Stromal cell of bone marrow (primary cell): ENCODE measurements at regions not wholly inside any gene's neighbourhood (a gene's known extent, or its start where the extent isn't known, plus 50 kb on each side); places are given as distances from the start of the nearest gene placed in this dataset.

Experiments
- DNase-seq: peaks from one replicate; pipeline ENCODE4 v3.0.0-alpha.2; 2012; ENCODE audit warnings: low read depth

- no peak for DNase-seq
Observed at GRCh38 chr3:34377961-34378360, 579.5 kb downstream of the PDCD6IP start.

- DNase-seq = no peak
Observed at GRCh38 chr3:34381243-34381642, 582.8 kb downstream of the PDCD6IP start.

- no peak for DNase-seq
Observed at GRCh38 chr3:34382859-34383258, 584.4 kb downstream of the PDCD6IP start.

- DNase-seq = no peak
Observed at GRCh38 chr3:34386309-34386708, 587.9 kb downstream of the PDCD6IP start.

GRCh38 chr3:34387826-34388564 is 589.6 kb downstream of the PDCD6IP start:
- DNase-seq = no peak

DNA sequence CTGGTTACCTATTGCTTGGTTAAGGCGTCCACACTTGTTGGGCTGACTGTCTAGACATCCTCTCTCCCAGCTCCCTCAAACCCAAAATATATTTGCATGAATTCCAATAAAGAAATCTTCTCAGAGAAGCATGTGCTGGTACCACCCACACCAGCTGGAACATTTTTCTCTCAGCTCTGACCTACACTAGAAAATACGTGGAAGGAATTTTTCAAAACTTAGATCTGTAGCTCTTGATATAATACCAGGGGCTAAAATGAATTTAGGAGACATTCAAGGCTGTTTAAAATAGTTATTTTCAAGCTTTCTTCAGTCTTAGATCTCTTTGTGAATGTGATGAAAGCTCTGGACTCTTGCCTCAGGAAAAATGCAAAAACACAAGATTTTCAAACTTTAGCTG is 590.4 kb downstream of the PDCD6IP start:
- DNase-seq = no peak

- DNase-seq = no peak
Observed at GRCh38 chr3:34394978-34395748, 596.7 kb downstream of the PDCD6IP start.

DNA sequence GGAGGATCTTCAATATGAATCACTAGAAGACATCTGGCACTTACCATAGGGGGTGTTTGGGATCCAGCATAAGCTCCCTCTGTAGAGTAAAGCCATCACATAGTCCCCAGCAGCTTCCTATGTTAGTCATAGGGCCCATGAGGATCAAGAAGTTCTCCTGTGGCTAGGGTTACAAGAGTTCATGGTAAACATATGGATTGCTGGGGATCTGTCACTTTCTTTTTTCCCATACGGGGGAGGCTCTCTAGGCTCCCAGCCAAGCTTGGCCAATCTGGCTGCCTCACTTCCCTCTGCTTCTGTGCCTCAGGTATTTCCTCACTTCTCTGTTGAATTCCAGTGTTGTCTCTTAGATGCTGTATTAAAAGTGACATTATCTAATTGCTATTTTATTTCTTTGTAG is 597.9 kb downstream of the PDCD6IP start:
- no peak for DNase-seq

DNA sequence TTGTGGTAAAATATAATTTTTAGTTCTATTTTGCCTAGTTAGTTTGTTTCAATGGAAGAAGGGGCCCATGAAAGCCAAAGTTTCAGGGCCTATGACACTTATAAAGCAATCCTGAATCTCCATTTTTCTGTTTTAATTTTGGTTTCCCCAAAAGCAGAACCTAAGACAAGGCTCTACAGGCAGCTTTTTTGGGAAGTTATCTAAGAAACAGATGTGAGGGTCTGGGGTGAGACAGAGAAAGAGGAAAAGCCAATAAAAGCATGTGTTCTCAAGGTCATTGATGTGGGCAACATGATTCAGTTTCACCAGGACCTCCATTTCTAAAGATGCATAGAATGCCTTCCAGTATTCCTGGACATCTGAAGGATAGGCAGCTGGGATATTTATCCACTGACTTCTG is 598.5 kb downstream of the PDCD6IP start:
- no peak for DNase-seq

DNA sequence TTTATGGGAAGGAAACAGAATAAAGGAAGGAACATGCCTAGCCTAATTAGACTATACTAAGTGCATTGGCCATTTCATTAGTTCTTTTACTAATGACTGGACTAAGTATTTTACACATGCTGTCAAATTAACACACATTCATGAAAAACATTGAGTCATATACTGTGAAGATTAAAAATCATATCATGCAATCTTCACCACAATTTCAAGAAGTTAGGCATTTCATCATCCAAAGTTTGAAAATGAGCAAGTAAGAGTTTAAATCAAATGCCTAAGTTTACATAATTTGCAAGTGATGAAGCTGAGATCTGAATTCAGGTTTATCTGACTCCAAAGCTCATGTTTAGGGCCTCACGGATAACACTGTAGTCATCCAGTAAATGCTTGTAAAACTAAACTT is 601.0 kb downstream of the PDCD6IP start:
- no peak for DNase-seq

DNA sequence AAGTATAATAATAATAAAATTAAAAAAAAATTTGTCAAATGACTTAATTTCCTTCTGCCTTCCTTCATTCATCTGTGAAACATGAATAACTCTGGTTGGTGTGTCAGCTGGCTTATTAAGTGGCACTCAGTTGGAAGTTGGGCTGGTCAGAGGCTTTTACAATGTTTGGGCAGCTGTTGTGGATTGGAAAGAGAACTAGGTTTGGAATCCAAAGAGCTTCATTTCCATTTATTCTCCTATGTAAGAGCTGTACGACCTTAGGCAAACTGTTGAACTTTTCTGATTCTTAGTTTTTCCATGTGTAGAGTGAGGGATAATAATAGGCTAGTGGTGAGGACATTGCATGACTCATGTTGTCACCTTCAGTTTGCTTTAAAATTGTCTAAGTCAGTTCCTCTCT is 606.7 kb downstream of the PDCD6IP start:
- no peak for DNase-seq

- no peak for DNase-seq
Observed at GRCh38 chr3:34407281-34407680, 608.9 kb downstream of the PDCD6IP start.

DNA sequence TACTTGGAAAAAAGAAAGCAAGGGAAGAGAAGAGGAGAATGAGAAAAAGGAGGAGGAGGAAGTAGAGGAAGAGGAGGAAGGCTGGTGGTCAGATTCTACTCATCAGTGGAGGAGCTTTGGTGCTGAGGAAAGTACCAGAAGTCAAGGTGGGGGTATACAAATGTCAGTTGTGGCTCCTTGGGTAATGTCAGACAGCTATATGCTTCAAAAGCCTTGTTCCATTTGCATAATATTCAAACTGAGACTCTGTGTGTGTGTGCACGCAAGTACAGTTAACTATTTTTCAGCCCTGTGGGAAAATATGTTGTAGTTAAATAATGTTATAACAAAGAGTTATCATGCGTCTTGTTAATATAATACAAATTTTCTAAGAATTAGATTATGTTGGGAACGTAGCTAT is 609.7 kb downstream of the PDCD6IP start:
- no peak for DNase-seq

DNA sequence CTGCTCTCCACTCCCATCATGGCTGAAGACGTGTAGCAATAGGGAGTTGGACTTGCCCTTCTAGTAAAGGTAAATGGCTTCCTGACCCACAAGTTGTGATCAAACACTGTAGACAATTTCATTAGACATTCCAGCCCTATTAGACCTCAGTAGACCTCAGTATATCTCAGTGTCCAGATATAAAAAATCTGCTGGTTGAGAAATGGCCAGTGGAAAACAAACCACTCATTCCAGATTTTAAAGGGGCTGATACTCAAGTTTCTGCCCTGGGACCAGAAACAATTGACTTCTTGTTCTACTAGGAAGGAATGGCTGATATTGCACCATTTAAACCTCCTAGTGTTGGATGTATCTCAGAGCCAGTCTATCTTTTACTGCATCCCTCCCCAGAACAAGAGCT is 613.2 kb downstream of the PDCD6IP start:
- DNase-seq = no peak

- DNase-seq = no peak
Observed at GRCh38 chr3:34419801-34420200, 621.4 kb downstream of the PDCD6IP start.

DNA sequence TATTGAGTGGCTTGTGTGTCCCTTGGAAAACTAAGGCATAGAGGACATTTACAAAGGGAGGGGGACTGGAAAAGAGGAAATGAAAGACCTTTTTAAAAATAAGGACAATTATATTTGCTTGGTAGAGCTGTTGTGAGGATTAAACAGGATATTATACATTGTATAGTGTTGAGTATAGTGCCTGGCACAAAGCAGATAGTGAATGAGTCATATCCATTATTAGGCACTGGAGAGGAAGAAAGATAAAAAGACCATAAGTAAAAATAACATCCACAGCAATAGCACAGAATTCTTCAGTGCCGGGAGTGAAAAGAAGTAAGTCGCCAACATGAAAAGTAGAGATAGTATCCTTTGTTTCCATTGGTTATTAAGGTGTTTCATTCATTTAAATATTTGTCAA is 623.3 kb downstream of the PDCD6IP start:
- DNase-seq = no peak

DNA sequence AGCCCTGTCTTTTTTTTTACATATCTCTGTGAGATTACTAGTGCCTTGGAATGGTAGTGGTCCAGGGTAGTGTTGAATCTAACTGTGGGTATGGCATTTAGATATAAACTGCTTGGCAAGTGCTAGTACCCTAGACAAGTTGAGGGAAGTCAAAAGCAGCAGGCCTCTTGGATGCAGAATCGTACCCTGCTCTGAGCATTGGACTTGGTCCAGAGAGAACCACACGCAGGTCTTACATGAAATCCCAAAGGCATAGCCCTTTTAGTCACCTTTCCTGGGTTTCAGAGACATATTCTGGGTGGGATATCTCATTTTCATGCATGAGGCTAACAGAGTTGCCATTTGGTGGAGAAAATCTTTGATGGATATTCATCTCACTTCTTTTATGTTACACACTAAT is 641.4 kb downstream of the PDCD6IP start:
- DNase-seq = no peak

DNA sequence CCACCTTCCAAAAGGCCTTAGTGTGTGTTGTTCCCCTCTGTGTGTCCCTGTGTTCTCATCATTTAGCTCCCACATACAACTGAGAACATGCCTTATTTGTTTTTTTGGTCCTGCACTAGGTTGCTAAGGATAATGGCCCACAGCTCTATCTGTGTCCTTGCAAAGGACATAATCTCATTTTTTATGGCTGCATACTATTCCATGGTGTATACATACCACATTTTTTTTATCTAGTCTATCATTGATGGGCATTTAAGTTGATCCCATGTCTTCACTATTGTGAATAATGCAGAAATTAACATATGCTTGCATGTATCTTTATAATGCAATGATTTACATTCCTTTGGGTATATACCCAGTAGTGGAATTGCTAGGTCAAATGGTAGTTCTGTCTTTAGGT is 645.7 kb downstream of the PDCD6IP start:
- DNase-seq = no peak

- no peak for DNase-seq
Observed at GRCh38 chr3:34449305-34449704, 650.9 kb downstream of the PDCD6IP start.

DNA sequence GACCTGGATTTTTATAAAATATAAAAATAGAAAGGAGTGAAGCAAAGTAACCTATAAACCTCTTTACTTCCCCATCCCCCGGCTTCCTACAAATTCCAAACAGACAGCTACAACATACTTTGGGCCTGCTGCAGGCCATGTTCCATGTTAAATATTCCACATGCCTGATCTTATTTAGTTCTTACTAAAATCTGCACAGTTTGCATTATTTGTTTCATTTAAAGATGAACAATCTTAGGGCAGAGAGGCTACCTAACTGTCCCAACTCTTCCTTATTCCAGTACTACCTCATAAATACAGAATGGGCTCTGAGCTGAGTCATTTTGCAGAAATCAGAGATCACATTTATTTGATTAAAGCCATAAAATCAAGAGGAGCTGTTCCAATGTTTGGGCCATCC is 665.0 kb downstream of the PDCD6IP start:
- DNase-seq = no peak

- DNase-seq = no peak
Observed at GRCh38 chr3:34464646-34465045, 666.2 kb downstream of the PDCD6IP start.

DNA sequence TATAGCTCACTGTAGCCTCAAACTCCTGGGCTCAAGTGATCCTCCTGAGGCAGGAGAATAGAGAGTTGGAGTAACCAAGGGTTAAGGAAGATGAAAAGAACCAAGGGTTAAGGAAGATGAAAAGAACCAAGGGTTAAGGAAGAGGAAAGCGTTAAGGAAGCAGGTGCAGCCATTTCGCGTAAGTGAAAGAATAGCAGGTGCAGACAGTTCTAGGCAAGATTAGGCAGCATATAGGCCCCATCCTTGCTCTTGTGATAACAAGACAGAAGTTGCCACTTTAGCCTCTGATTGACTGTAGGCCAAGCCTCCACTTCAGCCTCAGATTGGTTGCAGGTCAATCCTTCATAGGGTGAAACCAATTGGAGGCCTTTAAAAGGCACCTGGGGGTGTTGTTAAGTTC is 677.4 kb downstream of the PDCD6IP start:
- no peak for DNase-seq

GRCh38 chr3:34483311-34483887 is 685.0 kb downstream of the PDCD6IP start:
- peak; percentile 1 for DNase-seq
